ENCODE measurements at regions not wholly inside any gene's neighbourhood (a gene's known extent, or its start where the extent isn't known, plus 50 kb on each side); places are given as distances from the start of the nearest gene placed in this dataset.

DNA sequence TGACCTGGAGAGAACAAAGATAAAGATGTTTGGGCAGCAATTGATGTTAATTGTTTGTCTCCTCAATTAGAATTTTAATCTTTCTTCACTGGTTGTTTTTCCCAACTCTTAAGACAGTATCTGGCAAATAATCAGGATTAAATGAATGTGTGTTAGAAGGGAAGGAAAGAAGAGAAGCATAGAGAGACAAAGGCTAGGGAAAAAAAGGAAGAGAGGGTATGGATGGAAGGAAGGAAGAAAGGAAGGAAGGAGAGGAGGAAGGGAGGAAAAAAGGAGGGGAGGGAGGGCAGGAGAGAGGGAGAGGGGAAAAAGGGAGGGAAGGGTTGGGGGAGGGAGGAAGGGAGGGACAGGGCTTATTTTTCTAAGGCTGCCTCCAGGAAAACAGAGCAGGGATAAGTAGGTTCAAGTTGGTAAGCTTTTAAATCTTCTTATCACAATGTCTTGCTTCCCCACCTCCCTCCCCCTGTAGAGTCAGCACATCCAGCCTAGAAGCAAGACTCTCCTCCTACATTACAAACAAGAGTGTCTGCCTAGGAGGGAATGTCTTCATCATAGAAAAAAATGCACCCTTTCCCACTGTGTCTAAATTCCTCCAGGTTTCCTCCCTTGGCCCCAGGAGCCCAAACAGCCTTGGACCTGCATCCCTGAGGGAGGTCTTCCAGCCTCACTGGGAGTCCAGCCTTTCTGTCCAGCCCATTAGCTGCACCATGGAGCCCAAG lies 447.8 kb upstream of the JARID2 start:
- no peak overlapping the region for H3K27ac ChIP-seq
- H3K4me1 ChIP-seq: peaks cover 0 to 4% (median 0%) of the 10 kb centered on the region in 4 donors
- DNase-seq: no peak
- no peak for TF ChIP-seq EP300 (IDR thresholded peaks at IDR 0.05)
- TF ChIP-seq, protein P1, sequence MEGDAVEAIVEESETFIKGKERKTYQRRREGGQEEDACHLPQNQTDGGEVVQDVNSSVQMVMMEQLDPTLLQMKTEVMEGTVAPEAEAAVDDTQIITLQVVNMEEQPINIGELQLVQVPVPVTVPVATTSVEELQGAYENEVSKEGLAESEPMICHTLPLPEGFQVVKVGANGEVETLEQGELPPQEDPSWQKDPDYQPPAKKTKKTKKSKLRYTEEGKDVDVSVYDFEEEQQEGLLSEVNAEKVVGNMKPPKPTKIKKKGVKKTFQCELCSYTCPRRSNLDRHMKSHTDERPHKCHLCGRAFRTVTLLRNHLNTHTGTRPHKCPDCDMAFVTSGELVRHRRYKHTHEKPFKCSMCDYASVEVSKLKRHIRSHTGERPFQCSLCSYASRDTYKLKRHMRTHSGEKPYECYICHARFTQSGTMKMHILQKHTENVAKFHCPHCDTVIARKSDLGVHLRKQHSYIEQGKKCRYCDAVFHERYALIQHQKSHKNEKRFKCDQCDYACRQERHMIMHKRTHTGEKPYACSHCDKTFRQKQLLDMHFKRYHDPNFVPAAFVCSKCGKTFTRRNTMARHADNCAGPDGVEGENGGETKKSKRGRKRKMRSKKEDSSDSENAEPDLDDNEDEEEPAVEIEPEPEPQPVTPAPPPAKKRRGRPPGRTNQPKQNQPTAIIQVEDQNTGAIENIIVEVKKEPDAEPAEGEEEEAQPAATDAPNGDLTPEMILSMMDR (IDR thresholded peaks at IDR 0.05): no peak
- TF ChIP-seq POLR2A (IDR thresholded peaks at IDR 0.05): no peak
- TF ChIP-seq POLR2AphosphoS5 (IDR thresholded peaks at IDR 0.05): no peak
- no peaks in the 10 kb centered on the region for H3K36me3 ChIP-seq
- no peaks in the 10 kb centered on the region for H3K27me3 ChIP-seq
- no peak for ATAC-seq (ENCODE audit: low FRiP score in 2 of 2)
- no peaks in the 10 kb centered on the region for H3K9me3 ChIP-seq
- no peak overlapping the region for H3K4me3 ChIP-seq

DNA sequence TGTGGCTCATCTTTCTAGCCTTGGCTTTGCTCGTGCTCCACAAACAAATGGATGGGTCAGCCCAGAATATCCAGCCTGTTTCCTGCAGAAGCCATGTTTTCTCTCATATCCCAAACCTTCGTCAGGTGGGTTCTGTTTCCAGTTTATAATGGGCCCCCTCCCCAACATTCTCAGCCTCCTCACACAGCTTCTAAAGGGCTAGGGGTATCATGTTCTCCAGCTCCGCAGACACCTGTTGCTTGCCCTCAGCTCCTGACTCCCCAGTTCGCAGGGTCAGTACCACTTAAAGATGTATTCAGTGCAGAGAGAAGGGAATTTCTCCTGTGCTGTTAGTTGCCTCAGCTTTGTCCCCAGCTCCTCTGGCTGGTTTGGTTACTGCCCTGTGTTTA lies 447.3 kb upstream of the JARID2 start:
- ATAC-seq (ENCODE audit: low FRiP score in 2 of 2) (no peak), DNase-seq (no peak)
- H3K4me1 ChIP-seq: peaks cover 0 to 4% (median 0%) of the 10 kb centered on the region in 4 donors
- H3K27me3 ChIP-seq: no peaks in the 10 kb centered on the region
- no peak overlapping the region for H3K4me3 ChIP-seq
- TF ChIP-seq POLR2A (IDR thresholded peaks at IDR 0.05) (no peak), EP300 (IDR thresholded peaks at IDR 0.05) (no peak), POLR2AphosphoS5 (IDR thresholded peaks at IDR 0.05) (no peak)
- TF ChIP-seq, protein P1 (IDR thresholded peaks at IDR 0.05): no peak
- no peaks in the 10 kb centered on the region for H3K9me3 ChIP-seq
- WGBS, 2 donors: 84 to 93% methylated on average over 4 of the region's 4 CpGs
- H3K36me3 ChIP-seq: no peaks in the 10 kb centered on the region
- H3K27ac ChIP-seq: no peak overlapping the region

DNA sequence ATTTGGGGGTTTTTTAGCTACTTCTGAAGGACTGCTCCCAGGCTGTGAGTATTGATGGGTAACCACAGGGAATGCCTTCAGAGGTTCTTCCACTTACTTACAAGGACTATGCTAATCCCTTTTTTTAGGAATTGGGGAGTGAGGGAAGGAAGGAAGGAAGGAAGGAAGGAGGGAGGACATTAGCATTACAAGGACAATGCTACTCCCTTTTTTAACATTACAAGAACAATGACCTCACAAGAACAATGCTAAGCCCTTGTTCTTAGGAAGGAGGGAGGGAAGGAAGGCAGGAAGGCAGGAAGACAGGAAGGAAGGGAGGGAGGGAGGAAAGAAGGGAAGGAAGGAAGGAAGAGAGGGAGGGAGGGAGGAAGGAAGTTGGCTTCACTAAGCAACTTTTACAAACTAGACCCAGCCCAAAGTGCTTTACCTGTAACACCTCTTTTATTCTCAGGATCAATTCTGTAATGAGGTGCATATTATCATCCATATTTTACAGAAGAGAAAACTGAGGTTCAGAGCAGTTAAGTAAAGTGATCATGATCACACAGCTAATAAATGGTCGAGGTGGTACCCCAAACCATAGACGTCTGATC lies 446.8 kb upstream of the JARID2 start:
- H3K9me3 ChIP-seq: no peaks in the 10 kb centered on the region
- DNase-seq (no peak), ATAC-seq (ENCODE audit: low FRiP score in 2 of 2) (no peak)
- H3K36me3 ChIP-seq: no peaks in the 10 kb centered on the region
- H3K27ac ChIP-seq: no peak overlapping the region
- no peaks in the 10 kb centered on the region for H3K27me3 ChIP-seq
- TF ChIP-seq POLR2AphosphoS5 (IDR thresholded peaks at IDR 0.05): no peak
- TF ChIP-seq POLR2A (IDR thresholded peaks at IDR 0.05): no peak
- TF ChIP-seq, protein P1 (IDR thresholded peaks at IDR 0.05): no peak
- no peak for TF ChIP-seq EP300 (IDR thresholded peaks at IDR 0.05)
- H3K4me1 ChIP-seq: peaks cover 0 to 4% (median 0%) of the 10 kb centered on the region in 4 donors
- 92 to 94% methylated on average over 2 of the region's 2 CpGs for WGBS, 2 donors
- H3K4me3 ChIP-seq: no peak overlapping the region

DNA sequence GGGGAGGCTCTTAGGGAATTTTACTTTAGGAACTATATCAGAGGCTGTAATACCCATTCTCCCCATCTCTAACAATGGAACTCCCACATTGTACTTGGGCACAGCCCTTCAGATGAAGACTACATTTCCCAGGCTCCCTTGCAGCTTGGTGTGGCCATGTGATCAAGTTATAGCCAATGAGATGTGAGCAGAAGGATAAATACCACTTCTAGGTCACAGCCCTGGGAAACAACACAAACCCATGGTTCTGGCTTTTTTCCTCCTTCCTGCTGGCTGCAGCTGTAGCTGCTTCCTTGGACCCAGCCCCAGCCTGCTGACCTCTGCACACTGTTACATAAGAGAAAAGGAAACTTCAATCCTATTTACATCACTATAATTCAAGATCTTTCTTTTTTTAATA lies 445.9 kb upstream of the JARID2 start:
- Histone ChIP-seq H3K27me3 (no peaks in the 10 kb centered on the region), H3K9me3 (no peaks in the 10 kb centered on the region), H3K4me3 (no peak overlapping the region), H3K36me3 (no peaks in the 10 kb centered on the region), H3K4me1 (peaks cover 0 to 7% (median 3%) of the 10 kb centered on the region in 4 donors), H3K27ac (no peak overlapping the region)
- ATAC-seq (ENCODE audit: low FRiP score in 2 of 2) (peak; percentile 77 to 87), DNase-seq (peak in 1 of 2 donors; percentile 61)
- TF ChIP-seq, protein P1 (IDR thresholded peaks at IDR 0.05): peak in 1 of 6 experiments; percentile 13
- TF ChIP-seq EP300 (IDR thresholded peaks at IDR 0.05) (no peak), POLR2AphosphoS5 (IDR thresholded peaks at IDR 0.05) (peak in 1 of 2 donors; percentile 37)

Measured in upper lobe of left lung (tissue), 6 donors.